Vagina (tissue), 2 donors: ENCODE measurements at regions not wholly inside any gene's neighbourhood (a gene's known extent, or its start where the extent isn't known, plus 50 kb on each side); places are given as distances from the start of the nearest gene placed in this dataset.

ENCODE experiments used
- DNase-seq, 2 donors: peaks; one replicate each; pipeline ENCODE4 v3.0.0-alpha.2; 2017; ENCODE audit errors: extremely low spot score in 2 of 2
- H3K27ac ChIP-seq: fragments of 200-600 bp; sonication (generic); one replicate; pipeline ENCODE4 v1.5.1; 2019
- H3K27me3 ChIP-seq: fragments of 200-600 bp; sonication (generic); one replicate; pipeline ENCODE4 v1.5.1; 2019
- H3K36me3 ChIP-seq, 2 donors: fragments of 200-600 bp; sonication (generic); one replicate each; pipeline ENCODE4 v1.5.1; 2017 to 2019
- H3K4me1 ChIP-seq: fragments of 200-600 bp; sonication (generic); one replicate; pipeline ENCODE4 v1.5.1; 2019
- H3K4me3 ChIP-seq, 2 donors: fragments of 200-600 bp; sonication (generic); 1 replicate in 1 of 2; 2 replicates in 1 of 2; pipeline ENCODE4 v1.5.1; 2016 to 2019
- H3K9me3 ChIP-seq: fragments of 200-600 bp; sonication (generic); one replicate; pipeline ENCODE4 v1.5.1; 2019
- POLR2A ChIP-seq, 2 donors: fragments of 450-650 bp; IDR thresholded peaks; one replicate each; pipeline ENCODE4 v1.6.1; 2017; ENCODE audit warnings: antibody characterized with exemption in 2 of 2, mild to moderate bottlenecking in 2 of 2, moderate library complexity in 2 of 2
- POLR2AphosphoS5 ChIP-seq, 2 donors: sonication (generic); formaldehyde crosslinking; IDR thresholded peaks; one replicate each; pipeline ENCODE4 v1.9.0; 2017; ENCODE audit warnings: antibody characterized with exemption in 2 of 2, mild to moderate bottlenecking in 2 of 2, low read depth in 1 of 2; ENCODE audit not compliant: insufficient read depth in 1 of 2
- intact Hi-C: fragments of 100-400 bp; cut with DNase I; formaldehyde crosslinking; loops from one replicate; pipeline ENCODE4 v1.15.1; 2023
- TF ChIP-seq, protein P1 (sequence below), 3 experiments: fragments of 450-650 bp in 2 of 3; fragments of 200-600 bp in 1 of 3; sonication (generic) in 1 of 3; IDR thresholded peaks; one replicate each; pipeline ENCODE4 v1.5.1; 2017 to 2019; ENCODE audit warnings: antibody characterized with exemption in 3 of 3, mild to moderate bottlenecking in 2 of 3, moderate library complexity in 2 of 3

DNA sequence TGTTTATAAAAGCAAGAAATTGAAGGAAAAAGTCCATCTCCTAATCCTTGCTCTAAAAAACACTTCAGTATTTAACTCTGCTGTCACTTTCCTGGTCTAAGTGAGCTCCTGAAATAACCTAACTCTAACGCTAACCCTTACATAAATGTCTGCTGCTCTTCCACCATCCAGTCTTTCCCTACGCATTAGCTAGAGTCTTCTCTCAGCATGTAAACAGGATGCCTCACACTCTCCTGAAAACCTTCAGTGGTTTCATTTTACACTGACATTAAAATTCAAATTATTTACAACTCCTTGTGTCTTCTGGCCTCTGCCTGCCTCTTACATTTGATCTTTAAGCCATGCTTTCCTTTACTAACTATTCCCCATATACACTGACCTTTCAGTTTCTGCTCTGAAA, 697.6 kb upstream of the CXADR start:
- no peak for DNase-seq
- TF ChIP-seq, protein P1, sequence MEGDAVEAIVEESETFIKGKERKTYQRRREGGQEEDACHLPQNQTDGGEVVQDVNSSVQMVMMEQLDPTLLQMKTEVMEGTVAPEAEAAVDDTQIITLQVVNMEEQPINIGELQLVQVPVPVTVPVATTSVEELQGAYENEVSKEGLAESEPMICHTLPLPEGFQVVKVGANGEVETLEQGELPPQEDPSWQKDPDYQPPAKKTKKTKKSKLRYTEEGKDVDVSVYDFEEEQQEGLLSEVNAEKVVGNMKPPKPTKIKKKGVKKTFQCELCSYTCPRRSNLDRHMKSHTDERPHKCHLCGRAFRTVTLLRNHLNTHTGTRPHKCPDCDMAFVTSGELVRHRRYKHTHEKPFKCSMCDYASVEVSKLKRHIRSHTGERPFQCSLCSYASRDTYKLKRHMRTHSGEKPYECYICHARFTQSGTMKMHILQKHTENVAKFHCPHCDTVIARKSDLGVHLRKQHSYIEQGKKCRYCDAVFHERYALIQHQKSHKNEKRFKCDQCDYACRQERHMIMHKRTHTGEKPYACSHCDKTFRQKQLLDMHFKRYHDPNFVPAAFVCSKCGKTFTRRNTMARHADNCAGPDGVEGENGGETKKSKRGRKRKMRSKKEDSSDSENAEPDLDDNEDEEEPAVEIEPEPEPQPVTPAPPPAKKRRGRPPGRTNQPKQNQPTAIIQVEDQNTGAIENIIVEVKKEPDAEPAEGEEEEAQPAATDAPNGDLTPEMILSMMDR (IDR thresholded peaks at IDR 0.05) = no peak
- TF ChIP-seq POLR2A (IDR thresholded peaks at IDR 0.05) (no peak), POLR2AphosphoS5 (IDR thresholded peaks at IDR 0.05; ENCODE audit: insufficient read depth in 1 of 2, low read depth in 1 of 2) (no peak)
- intact Hi-C loops = no loop called here
- Histone ChIP-seq H3K27me3 (no peaks in the 10 kb centered on the region), H3K4me1 (no peaks in the 10 kb centered on the region), H3K9me3 (no peaks in the 10 kb centered on the region), H3K4me3 (no peak overlapping the region), H3K36me3 (no peaks in the 10 kb centered on the region), H3K27ac (no peak overlapping the region)

DNA sequence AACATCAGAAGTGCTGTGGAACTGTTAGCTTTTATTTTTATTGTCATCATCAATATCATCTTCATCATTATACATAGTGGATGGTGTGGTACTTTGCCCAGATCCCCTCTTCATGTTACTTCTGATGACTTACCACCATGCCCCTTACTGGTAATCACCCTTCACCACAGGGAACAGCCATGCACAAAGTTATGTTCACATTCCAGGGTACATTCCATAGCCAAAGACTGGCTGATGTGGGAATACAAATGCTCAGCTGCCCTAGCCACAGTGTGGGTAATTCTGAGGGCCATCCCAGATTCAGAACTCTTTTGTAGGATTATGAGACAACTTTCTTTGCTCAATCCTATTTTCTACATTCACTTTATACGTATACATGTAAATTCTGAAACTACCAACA, 691.3 kb upstream of the CXADR start:
- Histone ChIP-seq H3K4me1 (no peaks in the 10 kb centered on the region), H3K9me3 (no peaks in the 10 kb centered on the region), H3K4me3 (no peak overlapping the region), H3K27ac (no peak overlapping the region), H3K27me3 (no peaks in the 10 kb centered on the region), H3K36me3 (no peaks in the 10 kb centered on the region)
- intact Hi-C loops = no loop called here
- no peak for DNase-seq
- TF ChIP-seq POLR2AphosphoS5 (IDR thresholded peaks at IDR 0.05; ENCODE audit: insufficient read depth in 1 of 2, low read depth in 1 of 2) (no peak), POLR2A (IDR thresholded peaks at IDR 0.05) (no peak)
- TF ChIP-seq, protein P1 (IDR thresholded peaks at IDR 0.05) = no peak

DNA sequence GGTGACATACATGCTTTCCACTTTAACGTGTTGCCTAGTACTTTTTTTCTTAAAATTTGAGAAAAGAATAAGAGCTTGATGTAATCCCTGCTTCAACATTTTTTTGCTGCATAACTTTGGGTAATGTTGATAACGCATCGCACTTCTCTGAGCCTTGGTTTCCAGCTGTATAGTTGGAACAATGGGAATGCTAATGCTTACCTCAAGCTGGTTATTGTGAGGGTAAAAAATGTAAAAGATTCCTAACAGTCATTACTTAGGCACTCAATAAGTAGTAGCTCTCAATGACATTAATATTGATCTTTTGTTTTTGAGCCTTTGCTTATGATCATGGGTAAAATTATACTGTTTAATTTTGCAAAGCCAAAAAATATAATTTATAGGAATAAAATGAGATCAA, 683.3 kb upstream of the CXADR start:
- no peaks in the 10 kb centered on the region for H3K9me3 ChIP-seq
- no peaks in the 10 kb centered on the region for H3K4me1 ChIP-seq
- no peak overlapping the region for H3K4me3 ChIP-seq
- H3K27ac ChIP-seq = no peak overlapping the region
- H3K27me3 ChIP-seq = no peaks in the 10 kb centered on the region
- no peaks in the 10 kb centered on the region for H3K36me3 ChIP-seq
- no peak for DNase-seq
- TF ChIP-seq POLR2A (IDR thresholded peaks at IDR 0.05) = no peak
- no peak for TF ChIP-seq POLR2AphosphoS5 (IDR thresholded peaks at IDR 0.05; ENCODE audit: insufficient read depth in 1 of 2, low read depth in 1 of 2)
- TF ChIP-seq, protein P1 (IDR thresholded peaks at IDR 0.05) = no peak
- intact Hi-C loops = no loop called here

DNA sequence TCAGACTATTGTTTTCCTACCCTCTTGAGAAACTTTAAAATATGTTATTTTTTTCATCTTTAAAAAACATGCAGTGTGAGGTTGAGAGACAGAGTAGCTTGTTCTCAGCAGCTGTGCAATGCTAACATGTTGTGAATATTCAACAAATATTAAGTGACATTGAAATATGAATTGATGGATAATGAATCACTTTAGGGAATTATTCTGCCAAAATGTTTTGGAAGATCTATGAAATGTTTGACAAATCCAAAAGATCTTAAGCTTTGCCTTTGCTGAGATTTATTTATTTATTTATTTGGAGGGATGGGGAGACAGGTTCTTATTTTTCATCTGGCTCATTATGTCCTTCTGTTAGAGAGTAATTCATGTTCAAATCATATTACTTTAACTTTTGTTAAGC, 680.1 kb upstream of the CXADR start:
- TF ChIP-seq POLR2AphosphoS5 (IDR thresholded peaks at IDR 0.05; ENCODE audit: insufficient read depth in 1 of 2, low read depth in 1 of 2) (no peak), POLR2A (IDR thresholded peaks at IDR 0.05) (no peak)
- TF ChIP-seq, protein P1 (IDR thresholded peaks at IDR 0.05) = no peak
- Histone ChIP-seq H3K27me3 (no peaks in the 10 kb centered on the region), H3K4me1 (peaks cover 6% of the 10 kb centered on the region), H3K27ac (no peak overlapping the region), H3K9me3 (no peaks in the 10 kb centered on the region), H3K36me3 (no peaks in the 10 kb centered on the region), H3K4me3 (no peak overlapping the region)
- intact Hi-C loops = no loop called here
- DNase-seq = no peak

DNA sequence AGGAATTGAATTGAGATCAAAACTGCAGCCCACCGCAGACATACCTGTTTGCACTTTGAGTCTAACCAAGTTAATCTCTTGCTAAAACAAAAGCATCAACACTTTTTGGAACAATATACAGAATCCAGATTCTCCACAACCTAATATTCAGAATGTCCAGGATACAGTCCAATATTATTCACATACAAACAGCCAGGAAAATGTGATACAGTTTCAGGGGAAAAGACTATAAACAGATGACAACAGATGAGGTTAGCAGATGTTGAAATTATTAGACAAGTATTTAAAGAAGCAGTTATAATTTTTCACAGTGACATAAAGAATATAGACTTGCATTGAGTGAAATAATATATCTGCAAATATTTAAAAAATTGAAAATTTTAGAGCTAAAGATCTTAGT, 678.1 kb upstream of the CXADR start:
- no peak overlapping the region for H3K4me3 ChIP-seq
- H3K36me3 ChIP-seq = no peaks in the 10 kb centered on the region
- intact Hi-C loops = no loop called here
- no peak for DNase-seq
- no peaks in the 10 kb centered on the region for H3K27me3 ChIP-seq
- H3K27ac ChIP-seq = no peak overlapping the region
- no peaks in the 10 kb centered on the region for H3K9me3 ChIP-seq
- H3K4me1 ChIP-seq = peaks cover 16% of the 10 kb centered on the region
- TF ChIP-seq POLR2A (IDR thresholded peaks at IDR 0.05) (no peak), POLR2AphosphoS5 (IDR thresholded peaks at IDR 0.05; ENCODE audit: insufficient read depth in 1 of 2, low read depth in 1 of 2) (no peak)
- TF ChIP-seq, protein P1 (IDR thresholded peaks at IDR 0.05) = no peak
